ENCODE measurements at regions not wholly inside any gene's neighbourhood (a gene's known extent, or its start where the extent isn't known, plus 50 kb on each side); places are given as distances from the start of the nearest gene placed in this dataset.

GRCh38 chr12:82187595-82187994 lies 170.6 kb downstream of the CCDC59 start (continued):
- TF ChIP-seq IRF3 (IDR thresholded peaks at IDR 0.05; ENCODE audit: low read depth, low read length) (no peak), REST (IDR thresholded peaks at IDR 0.05; ENCODE audit: low read depth, low read length) (no peak), MAX (IDR thresholded peaks at IDR 0.05; ENCODE audit: low read depth) (no peak)

GRCh38 chr12:82187011-82187410 lies 171.2 kb downstream of the CCDC59 start:
- H4K20me1 ChIP-seq (ENCODE audit: insufficient read depth), result no peaks in the 10 kb centered on the region
- H3K79me2 ChIP-seq (ENCODE audit: insufficient read depth), result no peaks in the 10 kb centered on the region
- CTCF ChIA-PET, result interaction anchor here (1.2 kb wide), 1 partner anchor 9 kb away, joined by 3 read pairs; no protein-coding TSS in a partner anchor
- no peak overlapping the region for H3K4me2 ChIP-seq
- no peak overlapping the region for H3K4me3 ChIP-seq (ENCODE audit: low read depth in 2 of 2, low read length in 1 of 2)
- H3K9me2 ChIP-seq, result no peaks in the 10 kb centered on the region
- no peaks in the 10 kb centered on the region for H3K9me3 ChIP-seq
- H3F3A ChIP-seq (replicated peaks; ENCODE audit: insufficient read depth), result no peaks in the 10 kb centered on the region
- no peak for DNase-seq
- no peaks in the 10 kb centered on the region for H3K4me1 ChIP-seq (ENCODE audit: control insufficient read depth in 1 of 2, insufficient read depth in 2 of 2, low read depth in 1 of 2, low read length in 1 of 2)
- H3K9ac ChIP-seq, result no peak overlapping the region
- POLR2A ChIA-PET, result no interaction called here
- no peak overlapping the region for H3K27ac ChIP-seq (ENCODE audit: low read depth in 2 of 2, low read length in 1 of 2)
- no peak overlapping the region for H2AFZ ChIP-seq (ENCODE audit: low read depth)
- no peaks in the 10 kb centered on the region for H3K27me3 ChIP-seq (ENCODE audit: insufficient read depth)
- H3K36me3 ChIP-seq (replicated peaks in 1 of 2; ENCODE audit: control insufficient read depth in 1 of 2, insufficient read depth in 2 of 2, low read length in 1 of 2), result no peaks in the 10 kb centered on the region
- TF ChIP-seq NRF1 (IDR thresholded peaks at IDR 0.05; ENCODE audit: low read depth, low read length) (no peak), TEAD4 (IDR thresholded peaks at IDR 0.05; ENCODE audit: borderline replicate concordance, insufficient read depth) (no peak), FOSL2 (IDR thresholded peaks at IDR 0.05; ENCODE audit: borderline replicate concordance, low read depth) (no peak), CHD2 (IDR thresholded peaks at IDR 0.05; ENCODE audit: low read length, partially characterized antibody) (no peak), YY1 (IDR thresholded peaks at IDR 0.05; ENCODE audit: low read depth) (no peak), POLR2AphosphoS5 (IDR thresholded peaks at IDR 0.05; ENCODE audit: low read depth, low read length) (no peak), RAD21 (IDR thresholded peaks at IDR 0.05; ENCODE audit: low read length) (no peak), FOXJ3 (CRISPR knock-in tag; IDR thresholded peaks at IDR 0.05) (no peak), MXI1 (IDR thresholded peaks at IDR 0.05; ENCODE audit: low read depth, low read length) (no peak), JUND (IDR thresholded peaks at IDR 0.05) (no peak), CTCF (IDR thresholded peaks at IDR 0.05) (no peak), ZBTB33 (IDR thresholded peaks at IDR 0.05; ENCODE audit: borderline replicate concordance, low read depth) (no peak)
- TF ChIP-seq, protein P1, sequence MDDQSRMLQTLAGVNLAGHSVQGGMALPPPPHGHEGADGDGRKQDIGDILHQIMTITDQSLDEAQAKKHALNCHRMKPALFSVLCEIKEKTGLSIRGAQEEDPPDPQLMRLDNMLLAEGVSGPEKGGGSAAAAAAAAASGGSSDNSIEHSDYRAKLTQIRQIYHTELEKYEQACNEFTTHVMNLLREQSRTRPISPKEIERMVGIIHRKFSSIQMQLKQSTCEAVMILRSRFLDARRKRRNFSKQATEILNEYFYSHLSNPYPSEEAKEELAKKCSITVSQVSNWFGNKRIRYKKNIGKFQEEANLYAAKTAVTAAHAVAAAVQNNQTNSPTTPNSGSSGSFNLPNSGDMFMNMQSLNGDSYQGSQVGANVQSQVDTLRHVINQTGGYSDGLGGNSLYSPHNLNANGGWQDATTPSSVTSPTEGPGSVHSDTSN (IDR thresholded peaks at IDR 0.05), result no peak
- TF ChIP-seq, protein P2, sequence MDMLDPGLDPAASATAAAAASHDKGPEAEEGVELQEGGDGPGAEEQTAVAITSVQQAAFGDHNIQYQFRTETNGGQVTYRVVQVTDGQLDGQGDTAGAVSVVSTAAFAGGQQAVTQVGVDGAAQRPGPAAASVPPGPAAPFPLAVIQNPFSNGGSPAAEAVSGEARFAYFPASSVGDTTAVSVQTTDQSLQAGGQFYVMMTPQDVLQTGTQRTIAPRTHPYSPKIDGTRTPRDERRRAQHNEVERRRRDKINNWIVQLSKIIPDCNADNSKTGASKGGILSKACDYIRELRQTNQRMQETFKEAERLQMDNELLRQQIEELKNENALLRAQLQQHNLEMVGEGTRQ (IDR thresholded peaks at IDR 0.05; ENCODE audit: borderline replicate concordance, low read depth, low read length), result no peak
